Uterus (tissue), 2 donors: ENCODE measurements at regions not wholly inside any gene's neighbourhood (a gene's known extent, or its start where the extent isn't known, plus 50 kb on each side); places are given as distances from the start of the nearest gene placed in this dataset.

Experiments
- CTCF ChIP-seq, 4 experiments: fragments of 200-600 bp in 2 of 4; fragments of 450-650 bp in 2 of 4; sonication (generic) in 2 of 4; IDR thresholded peaks; one replicate each; pipeline ENCODE4 v1.5.1; 2016 to 2019; ENCODE audit warnings: antibody characterized with exemption in 4 of 4, mild to moderate bottlenecking in 2 of 4, moderate library complexity in 1 of 4
- POLR2A ChIP-seq, 2 donors: fragments of 450-650 bp; IDR thresholded peaks; one replicate each; pipeline ENCODE4 v1.6.1; 2016; ENCODE audit warnings: antibody characterized with exemption in 2 of 2, mild to moderate bottlenecking in 1 of 2, moderate library complexity in 1 of 2

- TF ChIP-seq CTCF (IDR thresholded peaks at IDR 0.05) (no peak), POLR2A (IDR thresholded peaks at IDR 0.05) (no peak)
Observed at GRCh38 chr10:21135023-21135931, 238.2 kb upstream of the NEBL start.
